GM23248 (cell line): ENCODE measurements at regions not wholly inside any gene's neighbourhood (a gene's known extent, or its start where the extent isn't known, plus 50 kb on each side); places are given as distances from the start of the nearest gene placed in this dataset.

Experiments used
- DNase-seq: peaks from one replicate; pipeline ENCODE4 v3.0.0-alpha.2; 2015
- H2AFZ ChIP-seq: fragments of 200-600 bp; sonication (generic); 2 replicates; pipeline ENCODE4 v1.6.1; 2016; ENCODE audit warnings: antibody characterized with exemption
- H3F3A ChIP-seq: fragments of 200-600 bp; sonication (generic); 2 replicates; pipeline ENCODE4 v1.6.1; 2016; ENCODE audit warnings: mild to moderate bottlenecking, antibody characterized with exemption, mixed run types; ENCODE audit not compliant: insufficient read depth
- H3K27ac ChIP-seq: fragments of 200-600 bp; sonication (generic); 2 replicates; pipeline ENCODE4 v1.5.1; 2016; ENCODE audit warnings: mild to moderate bottlenecking
- H3K27me3 ChIP-seq: fragments of 200-600 bp; sonication (generic); replicated peaks from 2 replicates; pipeline ENCODE4 v1.6.1; 2016; ENCODE audit warnings: mild to moderate bottlenecking; ENCODE audit not compliant: insufficient read depth
- H3K36me3 ChIP-seq: fragments of 200-600 bp; sonication (generic); 2 replicates; pipeline ENCODE4 v1.6.1; 2016; ENCODE audit warnings: low read depth, mild to moderate bottlenecking
- H3K4me1 ChIP-seq: fragments of 200-600 bp; sonication (generic); 2 replicates; pipeline ENCODE4 v1.6.1; 2016; ENCODE audit warnings: mild to moderate bottlenecking; ENCODE audit not compliant: insufficient read depth
- H3K4me2 ChIP-seq: fragments of 200-600 bp; sonication (generic); one replicate; pipeline ENCODE4 v1.6.1; 2016; ENCODE audit warnings: mild to moderate bottlenecking; ENCODE audit not compliant: unreplicated experiment
- H3K4me3 ChIP-seq: fragments of 200-600 bp; sonication (generic); 2 replicates; pipeline ENCODE4 v1.5.1; 2016; ENCODE audit warnings: mild to moderate bottlenecking
- H3K79me2 ChIP-seq: fragments of 200-600 bp; sonication (generic); 2 replicates; pipeline ENCODE4 v1.6.1; 2016; ENCODE audit warnings: mild to moderate bottlenecking; ENCODE audit not compliant: insufficient read depth
- H3K9ac ChIP-seq: fragments of 200-600 bp; sonication (generic); 2 replicates; pipeline ENCODE4 v1.6.1; 2016; ENCODE audit warnings: mild to moderate bottlenecking
- H3K9me2 ChIP-seq: fragments of 200-600 bp; sonication (generic); 2 replicates; pipeline ENCODE4 v1.6.1; 2016; ENCODE audit warnings: mixed run types, mild to moderate bottlenecking, moderate library complexity; ENCODE audit not compliant: insufficient read depth
- H3K9me3 ChIP-seq: fragments of 200-600 bp; sonication (generic); one replicate; pipeline ENCODE4 v1.6.1; 2017; ENCODE audit warnings: low read depth
- H4K20me1 ChIP-seq: fragments of 200-600 bp; sonication (generic); 2 replicates; pipeline ENCODE4 v1.6.0; 2016; ENCODE audit not compliant: insufficient read depth
- EZH2 ChIP-seq: fragments of 200-600 bp; sonication (generic); IDR thresholded peaks from 2 replicates; pipeline ENCODE4 v1.6.1; 2018; ENCODE audit warnings: antibody characterized with exemption, mild to moderate bottlenecking; ENCODE audit not compliant: insufficient read depth, poor library complexity, severe bottlenecking
- EZH2phosphoT487 ChIP-seq: fragments of 200-600 bp; sonication (generic); IDR thresholded peaks from 2 replicates; pipeline ENCODE4 v1.6.1; 2018; ENCODE audit warnings: antibody characterized with exemption, moderate library complexity, mild to moderate bottlenecking, low read depth; ENCODE audit not compliant: insufficient read depth
- WGBS, 2 experiments: methylation state at CpG; one replicate each; pipeline ENCODE4 v1.1.6; 2015 to 2017; ENCODE audit warnings: low lambda C conversion rate in 2 of 2, low coverage in 1 of 2; ENCODE audit errors: missing lambda C conversion rate in 2 of 2; 5-methylcytosine and 5-hydroxymethylcytosine counted together
- in situ Hi-C: fragments of 300-500 bp; cut with MboI; formaldehyde crosslinking; loops from 2 replicates; pipeline ENCODE4 v1.15.0; 2020

- in situ Hi-C loops: no loop called here
- Histone ChIP-seq H4K20me1 (no peaks in the 10 kb centered on the region), H3K36me3 (no peaks in the 10 kb centered on the region), H3K9ac (no peak overlapping the region), H3K9me2 (no peaks in the 10 kb centered on the region), H3K4me3 (no peak overlapping the region), H3K4me2 (no peak overlapping the region), H3K79me2 (no peaks in the 10 kb centered on the region), H3K27ac (no peak overlapping the region), H3F3A (no peaks in the 10 kb centered on the region), H3K4me1 (no peaks in the 10 kb centered on the region), H3K27me3 (peaks cover 15% of the 10 kb centered on the region; the same call in 1 of the 2 replicates), H3K9me3 (no peaks in the 10 kb centered on the region), H2AFZ (no peak overlapping the region)
- WGBS, 2 experiments: 73 to 75% methylated on average over 11 of the region's 11 CpGs
- TF ChIP-seq EZH2: no peak
- no peak for TF ChIP-seq EZH2phosphoT487
- DNase-seq: peak; percentile 9
These were observed 97.8 kb upstream of the PMEPA1 start for GRCh38 chr20:57807401-57808263.

- Histone ChIP-seq H3K9me3 (no peaks in the 10 kb centered on the region), H3K4me2 (no peak overlapping the region)
- WGBS, 2 experiments: 68 to 74% methylated on average over 4 of the region's 4 CpGs
These were observed 97.2 kb upstream of the PMEPA1 start for GRCh38 chr20:57806975-57807374.

DNA sequence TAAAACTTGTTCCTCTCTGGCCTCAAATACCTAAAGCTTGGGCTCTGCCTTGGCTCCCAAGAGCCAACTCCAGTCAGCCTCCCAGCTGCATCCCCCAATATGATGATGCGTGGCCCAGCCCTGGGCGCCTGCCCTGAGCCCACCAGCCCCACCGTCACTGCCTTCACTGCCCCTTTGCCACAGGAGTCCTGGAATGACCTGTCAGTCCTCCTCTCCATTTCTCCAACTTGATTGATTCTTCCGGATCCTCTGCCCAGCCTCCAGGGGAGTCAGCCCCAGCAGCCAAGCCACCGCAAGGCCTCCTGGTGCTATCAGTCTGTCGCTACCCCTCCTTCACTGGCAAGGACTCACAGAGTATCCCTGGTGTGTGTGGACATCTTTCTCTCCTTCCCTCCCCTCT lies 96.7 kb upstream of the PMEPA1 start:
- no peaks in the 10 kb centered on the region for H3K4me1 ChIP-seq
- no peak for TF ChIP-seq EZH2phosphoT487
- TF ChIP-seq EZH2: no peak
- H3K79me2 ChIP-seq: no peaks in the 10 kb centered on the region
- no peaks in the 10 kb centered on the region for H3K36me3 ChIP-seq
- no peak overlapping the region for H3K9ac ChIP-seq
- no peaks in the 10 kb centered on the region for H3F3A ChIP-seq
- no peak for DNase-seq
- no peak overlapping the region for H3K4me2 ChIP-seq
- no peak overlapping the region for H3K27ac ChIP-seq
- H3K4me3 ChIP-seq: no peak overlapping the region
- in situ Hi-C loops: no loop called here
- no peak overlapping the region for H2AFZ ChIP-seq
- no peaks in the 10 kb centered on the region for H4K20me1 ChIP-seq
- H3K9me2 ChIP-seq: no peaks in the 10 kb centered on the region
- H3K27me3 ChIP-seq: peaks cover 23% of the 10 kb centered on the region
- H3K9me3 ChIP-seq: no peaks in the 10 kb centered on the region
- 80 to 89% methylated on average over 6 of the region's 6 CpGs for WGBS, 2 experiments

More at GRCh38 chr20:57806975-57807374, 97.2 kb upstream of the PMEPA1 start:
- Histone ChIP-seq H3K27ac (no peak overlapping the region), H3F3A (no peaks in the 10 kb centered on the region), H3K9ac (no peak overlapping the region), H3K9me2 (no peaks in the 10 kb centered on the region), H3K4me1 (no peaks in the 10 kb centered on the region), H3K36me3 (no peaks in the 10 kb centered on the region), H3K79me2 (no peaks in the 10 kb centered on the region), H3K27me3 (peaks cover 22% of the 10 kb centered on the region), H2AFZ (no peak overlapping the region), H3K4me3 (no peak overlapping the region), H4K20me1 (no peaks in the 10 kb centered on the region)
- no peak for DNase-seq
- TF ChIP-seq EZH2phosphoT487 (no peak), EZH2 (no peak)
- in situ Hi-C loops: no loop called here

GRCh38 chr20:57805747-57806146 lies 95.9 kb upstream of the PMEPA1 start:
- in situ Hi-C loops: no loop called here
- Histone ChIP-seq H2AFZ (no peak overlapping the region), H3K4me1 (no peaks in the 10 kb centered on the region)

More at GRCh38 chr20:57805747-57806146, 95.9 kb upstream of the PMEPA1 start:
- Histone ChIP-seq H3K27me3 (peaks cover 23% of the 10 kb centered on the region), H3K4me3 (no peak overlapping the region), H3F3A (no peaks in the 10 kb centered on the region), H3K79me2 (no peaks in the 10 kb centered on the region), H4K20me1 (no peaks in the 10 kb centered on the region), H3K4me2 (no peak overlapping the region), H3K9ac (no peak overlapping the region), H3K36me3 (no peaks in the 10 kb centered on the region), H3K9me2 (no peaks in the 10 kb centered on the region), H3K27ac (no peak overlapping the region), H3K9me3 (no peaks in the 10 kb centered on the region)
- WGBS, 2 experiments: 51 to 54% methylated on average over 5 of the region's 5 CpGs
- no peak for DNase-seq
- no peak for TF ChIP-seq EZH2
- TF ChIP-seq EZH2phosphoT487: no peak
